ENCODE measurements at regions not wholly inside any gene's neighbourhood (a gene's known extent, or its start where the extent isn't known, plus 50 kb on each side); places are given as distances from the start of the nearest gene placed in this dataset.

GRCh38 chr7:156120552-156120951 lies 308.3 kb upstream of the SHH start:
- H3K4me2 ChIP-seq (ENCODE audit: insufficient read depth, low read length), result no peak overlapping the region
- H3K4me3 ChIP-seq (ENCODE audit: insufficient read depth, low read length), result no peak overlapping the region
- H3K4me1 ChIP-seq (ENCODE audit: insufficient read depth, low read length), result no peaks in the 10 kb centered on the region
- no peak for DNase-seq (ENCODE audit: insufficient read length, low spot score, missing footprints)
- no peaks in the 10 kb centered on the region for H3K27me3 ChIP-seq (ENCODE audit: insufficient read depth, low read length)
- no peaks in the 10 kb centered on the region for H3K9me3 ChIP-seq (ENCODE audit: low read depth, low read length)
- H3K27ac ChIP-seq (ENCODE audit: low read depth, low read length), result no peak overlapping the region
- no peaks in the 10 kb centered on the region for H3K79me2 ChIP-seq (ENCODE audit: insufficient read depth, low read length)
- TF ChIP-seq CTCF (IDR thresholded peaks at IDR 0.05; ENCODE audit: extremely low read depth, low read depth, low read length), result no peak
- no peak overlapping the region for H2AFZ ChIP-seq (ENCODE audit: low read length)
- no peaks in the 10 kb centered on the region for H3K36me3 ChIP-seq (ENCODE audit: insufficient read depth, low read length)
- no peaks in the 10 kb centered on the region for H4K20me1 ChIP-seq (ENCODE audit: insufficient read depth, low read length)

DNA sequence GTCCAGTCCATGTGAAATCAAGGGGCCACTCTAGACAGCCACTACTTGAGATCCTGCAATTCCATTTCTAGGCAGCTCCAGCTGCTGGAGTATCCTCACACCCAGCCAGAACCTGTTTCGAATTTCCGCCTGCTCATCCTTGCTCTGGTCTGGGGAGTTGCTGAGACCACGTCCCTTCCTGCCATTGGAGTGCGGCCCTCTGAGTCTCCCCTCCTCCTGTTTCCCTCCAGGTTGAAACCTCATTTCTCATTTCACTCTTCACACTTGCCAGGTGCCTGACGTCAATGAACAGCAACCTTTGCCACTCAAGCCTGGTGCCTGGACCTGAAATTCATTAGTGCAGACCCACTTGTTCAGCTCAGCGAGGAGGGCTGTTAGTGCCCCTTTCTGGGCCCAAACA lies 307.5 kb upstream of the SHH start:
- no peak for TF ChIP-seq CTCF (IDR thresholded peaks at IDR 0.05; ENCODE audit: extremely low read depth, low read depth, low read length)
- Histone ChIP-seq H3K4me3 (ENCODE audit: insufficient read depth, low read length) (no peak overlapping the region), H3K27ac (ENCODE audit: low read depth, low read length) (no peak overlapping the region), H3K4me1 (ENCODE audit: insufficient read depth, low read length) (no peaks in the 10 kb centered on the region), H3K79me2 (ENCODE audit: insufficient read depth, low read length) (no peaks in the 10 kb centered on the region), H3K27me3 (ENCODE audit: insufficient read depth, low read length) (no peaks in the 10 kb centered on the region), H3K9me3 (ENCODE audit: low read depth, low read length) (no peaks in the 10 kb centered on the region), H2AFZ (ENCODE audit: low read length) (no peak overlapping the region), H3K36me3 (ENCODE audit: insufficient read depth, low read length) (no peaks in the 10 kb centered on the region), H4K20me1 (ENCODE audit: insufficient read depth, low read length) (no peaks in the 10 kb centered on the region), H3K4me2 (ENCODE audit: insufficient read depth, low read length) (no peak overlapping the region)
- no peak for DNase-seq (ENCODE audit: insufficient read length, low spot score, missing footprints)

- Histone ChIP-seq H3K4me2 (ENCODE audit: insufficient read depth, low read length) (no peak overlapping the region), H3K9me3 (ENCODE audit: low read depth, low read length) (no peaks in the 10 kb centered on the region), H3K27me3 (ENCODE audit: insufficient read depth, low read length) (no peaks in the 10 kb centered on the region), H3K36me3 (ENCODE audit: insufficient read depth, low read length) (no peaks in the 10 kb centered on the region), H4K20me1 (ENCODE audit: insufficient read depth, low read length) (no peaks in the 10 kb centered on the region), H3K4me1 (ENCODE audit: insufficient read depth, low read length) (no peaks in the 10 kb centered on the region), H3K4me3 (ENCODE audit: insufficient read depth, low read length) (no peak overlapping the region), H2AFZ (ENCODE audit: low read length) (no peak overlapping the region), H3K27ac (ENCODE audit: low read depth, low read length) (no peak overlapping the region), H3K79me2 (ENCODE audit: insufficient read depth, low read length) (no peaks in the 10 kb centered on the region)
- no peak for TF ChIP-seq CTCF (IDR thresholded peaks at IDR 0.05; ENCODE audit: extremely low read depth, low read depth, low read length)
- no peak for DNase-seq (ENCODE audit: insufficient read length, low spot score, missing footprints)
These were observed 306.0 kb upstream of the SHH start for GRCh38 chr7:156118248-156118645.

GRCh38 chr7:156117542-156118247 lies 305.4 kb upstream of the SHH start:
- H3K79me2 ChIP-seq (ENCODE audit: insufficient read depth, low read length), result no peaks in the 10 kb centered on the region
- no peak overlapping the region for H3K4me3 ChIP-seq (ENCODE audit: insufficient read depth, low read length)
- H3K4me1 ChIP-seq (ENCODE audit: insufficient read depth, low read length), result no peaks in the 10 kb centered on the region
- H4K20me1 ChIP-seq (ENCODE audit: insufficient read depth, low read length), result no peaks in the 10 kb centered on the region
- no peak for DNase-seq (ENCODE audit: insufficient read length, low spot score, missing footprints)
- H3K27me3 ChIP-seq (ENCODE audit: insufficient read depth, low read length), result no peaks in the 10 kb centered on the region
- no peak overlapping the region for H3K4me2 ChIP-seq (ENCODE audit: insufficient read depth, low read length)
- H3K36me3 ChIP-seq (ENCODE audit: insufficient read depth, low read length), result no peaks in the 10 kb centered on the region
- no peaks in the 10 kb centered on the region for H3K9me3 ChIP-seq (ENCODE audit: low read depth, low read length)
- H2AFZ ChIP-seq (ENCODE audit: low read length), result no peak overlapping the region
- H3K27ac ChIP-seq (ENCODE audit: low read depth, low read length), result no peak overlapping the region
- no peak for TF ChIP-seq CTCF (IDR thresholded peaks at IDR 0.05; ENCODE audit: extremely low read depth, low read depth, low read length)

Data from osteoblast (primary cell).